Endothelial cell of umbilical vein (primary cell): ENCODE measurements at regions not wholly inside any gene's neighbourhood (a gene's known extent, or its start where the extent isn't known, plus 50 kb on each side); places are given as distances from the start of the nearest gene placed in this dataset.

Experiments used
- BruUV-seq: library from RNA; stranded (reverse); fragments of 400-500 nt; replicated peaks from 2 replicates; lab custom pipeline; 2021; lab: Mats Ljungman, UMichigan
- CTCF ChIA-PET: fragments of 300-600, 350-600 bp; sonication (Branson Sonifier 250); formaldehyde crosslinking; loops from one replicate; lab custom pipeline; 2021; ENCODE audit warnings: antibody characterized with exemption, inconsistent platforms; lab: Charles Lee
- POLR2A ChIA-PET: fragments of 300-600, 350-600 bp; sonication (Branson Sonifier 250); formaldehyde crosslinking; loops from one replicate; lab custom pipeline; 2021; ENCODE audit warnings: antibody characterized with exemption, inconsistent platforms; lab: Charles Lee
- DNase-seq: peaks from one replicate; pipeline ENCODE4 v3.0.0-alpha.2; 2011; ENCODE audit warnings: low read depth, low spot score
- FAIRE-seq: peaks from 2 replicates; lab custom pipeline; 2011; peaks lifted over from hg19 to GRCh38; lab: Jason Lieb, UNC
- H2AFZ ChIP-seq: 2 replicates; pipeline ENCODE4 v1.6.0; 2012; ENCODE audit warnings: low read depth, low read length, control low read depth, inconsistent platforms
- H3K27ac ChIP-seq: 2 replicates; pipeline ENCODE4 v1.5.1; 2011; ENCODE audit warnings: low read depth, mild to moderate bottlenecking, control low read depth, low read length, moderate library complexity; ENCODE audit not compliant: insufficient read depth
- H3K27me3 ChIP-seq, 2 experiments: 2 replicates each; pipeline versions ENCODE4 v1.6.0 to v1.6.1; 2011; ENCODE audit warnings: low read length in 2 of 2, mixed read lengths in 1 of 2; ENCODE audit not compliant: control insufficient read depth in 2 of 2, insufficient read depth in 2 of 2
- H3K36me3 ChIP-seq, 2 experiments: 2 replicates in 1 of 2; 3 replicates in 1 of 2; pipeline ENCODE4 v1.5.1; 2011; ENCODE audit warnings: low read length in 2 of 2, mild to moderate bottlenecking in 1 of 2, moderate library complexity in 1 of 2; ENCODE audit not compliant: control insufficient read depth in 2 of 2, insufficient read depth in 2 of 2; ENCODE audit errors: extremely low read depth in 1 of 2
- H3K4me1 ChIP-seq: 3 replicates; pipeline ENCODE4 v1.5.1; 2011; ENCODE audit warnings: mild to moderate bottlenecking, low read length; ENCODE audit not compliant: control insufficient read depth, insufficient read depth; ENCODE audit errors: extremely low read depth
- H3K4me2 ChIP-seq: 2 replicates; pipeline ENCODE4 v1.6.1; 2011; ENCODE audit warnings: low read length, control low read depth, mixed read lengths; ENCODE audit not compliant: insufficient read depth
- H3K4me3 ChIP-seq, 3 experiments: fragments of 200-600 bp in 1 of 3; sonication (generic), shearing (Covaris generic) in 1 of 3; replicated peaks in 1 of 3; 2 replicates each; pipeline ENCODE4 v1.5.1; 2011 to 2016; ENCODE audit warnings: control low read depth in 3 of 3, low read length in 3 of 3, mild to moderate bottlenecking in 2 of 3, inconsistent platforms in 1 of 3, low read depth in 1 of 3, moderate library complexity in 1 of 3; ENCODE audit not compliant: insufficient read depth in 1 of 3
- H3K79me2 ChIP-seq: 2 replicates; pipeline ENCODE4 v1.6.0; 2012; ENCODE audit warnings: low read length, inconsistent platforms; ENCODE audit not compliant: control insufficient read depth, insufficient read depth
- H3K9ac ChIP-seq: replicated peaks from 2 replicates; pipeline ENCODE3; 2011; ENCODE audit warnings: low read length, control low read depth; ENCODE audit not compliant: insufficient read depth; ENCODE audit errors: extremely low read depth
- H3K9me1 ChIP-seq: replicated peaks from 3 replicates; pipeline ENCODE4 v1.6.0; 2011; ENCODE audit warnings: mild to moderate bottlenecking, low read length; ENCODE audit not compliant: control insufficient read depth, insufficient read depth; ENCODE audit errors: extremely low read depth
- H3K9me3 ChIP-seq: replicated peaks from 2 replicates; pipeline ENCODE4 v1.5.1; 2012; ENCODE audit warnings: low read length, inconsistent platforms; ENCODE audit not compliant: control insufficient read depth, insufficient read depth
- H4K20me1 ChIP-seq: replicated peaks from 2 replicates; pipeline ENCODE3; 2011; ENCODE audit warnings: mild to moderate bottlenecking, low read length; ENCODE audit not compliant: control insufficient read depth, insufficient read depth; ENCODE audit errors: extremely low read depth
- EZH2 ChIP-seq: IDR thresholded peaks from 2 replicates; pipeline ENCODE4 v1.6.1; 2012; ENCODE audit warnings: borderline replicate concordance, low read depth, mild to moderate bottlenecking, moderate library complexity, low read length, inconsistent platforms; ENCODE audit not compliant: severe bottlenecking
- FOS ChIP-seq: IDR thresholded peaks from 2 replicates; pipeline ENCODE4 v1.6.1; 2011; ENCODE audit warnings: mild to moderate bottlenecking, low read length, moderate library complexity, borderline replicate concordance; ENCODE audit not compliant: insufficient read depth
- GATA2 ChIP-seq: IDR thresholded peaks from 2 replicates; pipeline ENCODE4 v1.7.0; 2011; ENCODE audit warnings: low read depth, mild to moderate bottlenecking, moderate library complexity, mixed read lengths, low read length; ENCODE audit not compliant: insufficient read length, insufficient read depth
- JUN ChIP-seq: IDR thresholded peaks from 2 replicates; pipeline ENCODE4 v1.6.1; 2011; ENCODE audit warnings: borderline replicate concordance, low read depth; ENCODE audit not compliant: insufficient read length, insufficient read depth
- MYC ChIP-seq: IDR thresholded peaks from one replicate; pipeline ENCODE4 v1.6.1; 2011; ENCODE audit warnings: mild to moderate bottlenecking, low read depth, low read length
- dilution Hi-C: fragments of 300-500 bp; cut with MboI; formaldehyde crosslinking; loops from one replicate; pipeline ENCODE4 v1.15.0; 2019; ENCODE audit warnings: low sequenced_read_pairs; ENCODE audit not compliant: extremely low pct_ligation_motif_present
- intact Hi-C: fragments of 100-400 bp; cut with micrococcal nuclease; formaldehyde crosslinking; loops from one replicate; pipeline ENCODE4 v1.10.0; 2022

DNA sequence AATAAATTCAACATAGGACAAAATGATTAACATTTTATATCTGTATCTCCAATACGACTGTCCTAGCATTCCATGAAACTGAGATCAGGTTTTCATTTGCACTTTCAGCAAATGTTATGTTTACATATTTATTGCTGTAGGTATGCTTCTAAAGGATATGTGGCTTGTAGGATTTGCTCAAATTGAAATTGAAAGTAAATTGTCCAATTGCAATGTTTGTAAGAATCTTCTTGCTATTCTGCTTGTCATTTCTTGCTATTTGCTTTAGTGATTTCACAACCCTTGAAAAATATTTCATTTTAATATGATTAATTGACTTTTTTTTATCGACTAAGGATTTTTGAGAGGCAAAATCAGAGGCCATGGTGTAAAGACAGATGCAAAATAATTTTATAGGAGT, 904.2 kb upstream of the RAG2 start:
- CTCF ChIA-PET = no interaction called here
- FAIRE-seq = no peak

DNA sequence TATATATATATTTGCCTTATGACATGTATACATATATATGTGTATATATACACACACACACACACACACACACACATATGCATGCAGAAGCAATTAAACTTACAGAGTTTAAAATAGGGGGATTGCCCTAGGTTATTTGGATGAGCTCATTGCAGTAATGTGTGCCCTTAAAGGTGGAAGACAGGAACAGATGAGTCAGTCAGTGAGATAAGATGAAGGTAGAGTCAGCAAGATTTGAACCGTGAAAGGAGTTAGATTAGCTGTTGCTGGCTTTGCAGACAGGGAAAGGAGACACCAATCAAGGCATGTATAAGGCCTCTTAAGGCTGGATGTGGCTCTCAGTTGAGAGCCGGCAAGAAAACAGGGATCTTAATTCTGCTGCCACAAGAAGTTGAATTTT, 902.4 kb upstream of the RAG2 start:
- Histone ChIP-seq H3K36me3 (no peaks in the 10 kb centered on the region), H3K9me1 (no peaks in the 10 kb centered on the region), H3K4me3 (no peak overlapping the region), H3K27me3 (no peaks in the 10 kb centered on the region), H3K9ac (no peak overlapping the region), H3K79me2 (no peaks in the 10 kb centered on the region), H2AFZ (no peak overlapping the region), H3K4me1 (no peaks in the 10 kb centered on the region), H3K4me2 (no peak overlapping the region), H3K9me3 (no peaks in the 10 kb centered on the region), H3K27ac (no peak overlapping the region), H4K20me1 (no peaks in the 10 kb centered on the region)
- TF ChIP-seq FOS (no peak), MYC (no peak), GATA2 (no peak), EZH2 (no peak)
- dilution Hi-C loops (no loop called here), intact Hi-C loops (no loop called here)
- FAIRE-seq = no peak
- no TSS peak for BruUV-seq
- POLR2A ChIA-PET = no interaction called here
- DNase-seq = no peak
- CTCF ChIA-PET = no interaction called here

More for the DNA sequence above, 904.2 kb upstream of the RAG2 start:
- H3K4me3 ChIP-seq = no peak overlapping the region
- dilution Hi-C loops = no loop called here
- DNase-seq = no peak
- H3K9ac ChIP-seq = no peak overlapping the region
- no peaks in the 10 kb centered on the region for H3K36me3 ChIP-seq
- no TSS peak for BruUV-seq
- no peaks in the 10 kb centered on the region for H3K4me1 ChIP-seq
- intact Hi-C loops = no loop called here
- H3K79me2 ChIP-seq = no peaks in the 10 kb centered on the region
- H3K4me2 ChIP-seq = no peak overlapping the region
- no peaks in the 10 kb centered on the region for H3K9me3 ChIP-seq
- no peaks in the 10 kb centered on the region for H3K9me1 ChIP-seq
- no peaks in the 10 kb centered on the region for H3K27me3 ChIP-seq
- H3K27ac ChIP-seq = no peak overlapping the region
- TF ChIP-seq EZH2 = no peak
- no peak for TF ChIP-seq JUN
- TF ChIP-seq GATA2 = no peak
- TF ChIP-seq MYC = no peak
- H4K20me1 ChIP-seq = no peaks in the 10 kb centered on the region
- POLR2A ChIA-PET = no interaction called here
- no peak overlapping the region for H2AFZ ChIP-seq
